NB4 (cell line): ENCODE measurements at regions not wholly inside any gene's neighbourhood (a gene's known extent, or its start where the extent isn't known, plus 50 kb on each side); places are given as distances from the start of the nearest gene placed in this dataset.

Experiments used
- CTCF ChIP-seq: IDR thresholded peaks from one replicate; pipeline ENCODE4 v1.5.1; 2012; ENCODE audit warnings: low read depth, low read length
- TF ChIP-seq, protein P1 (sequence below): IDR thresholded peaks from 2 replicates; pipeline ENCODE4 v1.6.1; 2011; ENCODE audit warnings: low read depth, low read length

- TF ChIP-seq CTCF, result no peak
- TF ChIP-seq, protein P1, sequence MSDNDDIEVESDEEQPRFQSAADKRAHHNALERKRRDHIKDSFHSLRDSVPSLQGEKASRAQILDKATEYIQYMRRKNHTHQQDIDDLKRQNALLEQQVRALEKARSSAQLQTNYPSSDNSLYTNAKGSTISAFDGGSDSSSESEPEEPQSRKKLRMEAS, result no peak
These were observed 66.1 kb upstream of the BCAT1 start for GRCh38 chr12:25014961-25015360.
